ENCODE measurements at regions not wholly inside any gene's neighbourhood (a gene's known extent, or its start where the extent isn't known, plus 50 kb on each side); places are given as distances from the start of the nearest gene placed in this dataset.
"Not testable (repeated sequence)": the region's sequence is repeated elsewhere in the genome, so short reads cannot be mapped to it uniquely, and the experiment has no call there.

DNA sequence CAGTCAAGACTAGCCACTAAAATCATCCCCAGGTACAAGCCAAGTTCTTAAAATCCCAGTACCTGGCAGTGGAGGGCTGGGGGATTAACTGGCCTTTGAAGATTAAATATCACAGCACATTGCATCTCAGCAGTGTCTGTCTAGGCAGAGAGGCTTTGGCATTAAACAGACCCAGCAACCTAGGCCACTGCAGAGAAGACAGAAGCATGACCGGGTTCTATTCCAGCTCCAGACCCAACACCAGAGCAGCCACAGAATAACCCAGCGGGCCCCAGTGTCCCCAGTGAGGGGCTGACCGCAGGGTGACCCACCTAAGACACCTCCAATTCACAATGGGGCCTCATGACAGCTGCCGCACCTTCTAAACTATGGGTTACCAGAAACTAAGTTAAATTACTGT lies 88.2 kb downstream of the SHANK2 start:
- no peak overlapping the region for H2AFZ ChIP-seq (ENCODE audit: low read depth, low read length, severe bottlenecking)
- H3K36me3 ChIP-seq (ENCODE audit: low read length): no peaks in the 10 kb centered on the region
- H3F3A ChIP-seq (ENCODE audit: insufficient read depth): no peaks in the 10 kb centered on the region
- H3K9ac ChIP-seq (ENCODE audit: low read length): no peak overlapping the region
- no peak overlapping the region for H3K27ac ChIP-seq (ENCODE audit: low read depth, low read length)
- TF ChIP-seq, protein P1, sequence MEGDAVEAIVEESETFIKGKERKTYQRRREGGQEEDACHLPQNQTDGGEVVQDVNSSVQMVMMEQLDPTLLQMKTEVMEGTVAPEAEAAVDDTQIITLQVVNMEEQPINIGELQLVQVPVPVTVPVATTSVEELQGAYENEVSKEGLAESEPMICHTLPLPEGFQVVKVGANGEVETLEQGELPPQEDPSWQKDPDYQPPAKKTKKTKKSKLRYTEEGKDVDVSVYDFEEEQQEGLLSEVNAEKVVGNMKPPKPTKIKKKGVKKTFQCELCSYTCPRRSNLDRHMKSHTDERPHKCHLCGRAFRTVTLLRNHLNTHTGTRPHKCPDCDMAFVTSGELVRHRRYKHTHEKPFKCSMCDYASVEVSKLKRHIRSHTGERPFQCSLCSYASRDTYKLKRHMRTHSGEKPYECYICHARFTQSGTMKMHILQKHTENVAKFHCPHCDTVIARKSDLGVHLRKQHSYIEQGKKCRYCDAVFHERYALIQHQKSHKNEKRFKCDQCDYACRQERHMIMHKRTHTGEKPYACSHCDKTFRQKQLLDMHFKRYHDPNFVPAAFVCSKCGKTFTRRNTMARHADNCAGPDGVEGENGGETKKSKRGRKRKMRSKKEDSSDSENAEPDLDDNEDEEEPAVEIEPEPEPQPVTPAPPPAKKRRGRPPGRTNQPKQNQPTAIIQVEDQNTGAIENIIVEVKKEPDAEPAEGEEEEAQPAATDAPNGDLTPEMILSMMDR (IDR thresholded peaks at IDR 0.05; ENCODE audit: insufficient read depth, low read length, poor library complexity, severe bottlenecking): no peak
- TF ChIP-seq EZH2phosphoT487 (conservative IDR thresholded peaks at IDR 0.05; ENCODE audit: low read length): no peak
- no peak overlapping the region for H3K4me2 ChIP-seq (ENCODE audit: low read depth, low read length, poor library complexity, severe bottlenecking)
- no peaks in the 10 kb centered on the region for H3K9me2 ChIP-seq (replicated peaks; ENCODE audit: insufficient read depth, low read length)
- H3K9me3 ChIP-seq (ENCODE audit: insufficient read depth, low read length): no peaks in the 10 kb centered on the region
- no peak overlapping the region for H3K4me3 ChIP-seq (ENCODE audit: insufficient read depth, low read length, poor library complexity, severe bottlenecking)
- no peaks in the 10 kb centered on the region for H3K79me2 ChIP-seq (ENCODE audit: insufficient read depth, low read length)
- H3K27me3 ChIP-seq (ENCODE audit: low read length): no peaks in the 10 kb centered on the region
- H4K20me1 ChIP-seq (ENCODE audit: low read depth, low read length): no peaks in the 10 kb centered on the region

DNA sequence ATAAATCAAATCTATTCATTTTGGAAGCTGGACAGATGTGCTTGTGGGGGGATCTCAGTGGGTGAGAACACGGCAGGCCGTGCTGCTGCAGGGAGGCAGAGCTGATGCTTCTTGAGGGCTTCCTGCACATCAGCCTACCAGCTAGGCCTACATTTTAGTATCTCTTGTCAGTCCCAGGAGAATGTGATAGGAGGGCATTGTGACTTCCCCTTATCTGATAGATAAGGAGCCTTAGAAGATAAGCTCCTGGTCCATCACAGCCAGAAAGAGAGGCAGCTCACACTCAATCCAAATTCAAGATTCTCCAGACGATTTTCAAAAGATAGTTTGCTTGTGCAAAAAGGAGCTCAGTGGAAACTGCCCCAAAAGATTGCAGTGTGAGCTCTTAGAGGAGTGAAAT lies 89.0 kb downstream of the SHANK2 start:
- Histone ChIP-seq H3K4me3 (ENCODE audit: insufficient read depth, low read length, poor library complexity, severe bottlenecking) (no peak overlapping the region), H4K20me1 (ENCODE audit: low read depth, low read length) (no peaks in the 10 kb centered on the region), H3K27me3 (ENCODE audit: low read length) (no peaks in the 10 kb centered on the region), H3K79me2 (ENCODE audit: insufficient read depth, low read length) (no peaks in the 10 kb centered on the region), H2AFZ (ENCODE audit: low read depth, low read length, severe bottlenecking) (no peak overlapping the region), H3K9ac (ENCODE audit: low read length) (no peak overlapping the region), H3K9me2 (replicated peaks; ENCODE audit: insufficient read depth, low read length) (no peaks in the 10 kb centered on the region), H3F3A (ENCODE audit: insufficient read depth) (no peaks in the 10 kb centered on the region), H3K4me2 (ENCODE audit: low read depth, low read length, poor library complexity, severe bottlenecking) (no peak overlapping the region), H3K36me3 (ENCODE audit: low read length) (no peaks in the 10 kb centered on the region), H3K27ac (ENCODE audit: low read depth, low read length) (no peak overlapping the region), H3K9me3 (ENCODE audit: insufficient read depth, low read length) (no peaks in the 10 kb centered on the region)
- TF ChIP-seq, protein P1 (IDR thresholded peaks at IDR 0.05; ENCODE audit: insufficient read depth, low read length, poor library complexity, severe bottlenecking): no peak
- TF ChIP-seq EZH2phosphoT487 (conservative IDR thresholded peaks at IDR 0.05; ENCODE audit: low read length): no peak

DNA sequence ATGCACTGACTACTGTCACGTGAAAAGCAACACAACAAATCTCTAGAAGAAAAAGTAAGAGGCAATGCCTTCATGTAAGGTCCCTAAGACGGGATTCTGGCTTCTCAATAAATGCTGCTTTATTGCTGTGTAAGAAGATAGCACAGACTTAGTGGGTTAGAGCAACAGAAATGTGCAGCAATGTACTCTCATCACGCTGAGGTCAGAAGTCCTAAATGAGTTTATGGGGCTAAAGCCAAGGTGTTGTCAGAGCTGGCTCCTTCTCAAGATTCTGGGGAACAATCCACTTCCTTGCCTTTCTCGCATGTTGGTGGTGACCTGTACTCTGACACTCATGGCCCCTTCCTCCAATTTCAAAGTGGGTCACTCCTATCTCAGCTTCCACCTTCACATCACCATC lies 93.4 kb downstream of the SHANK2 start:
- TF ChIP-seq EZH2phosphoT487 (conservative IDR thresholded peaks at IDR 0.05; ENCODE audit: low read length): no peak
- TF ChIP-seq, protein P1 (IDR thresholded peaks at IDR 0.05; ENCODE audit: insufficient read depth, low read length, poor library complexity, severe bottlenecking): no peak
- Histone ChIP-seq H3K36me3 (ENCODE audit: low read length) (no peaks in the 10 kb centered on the region), H4K20me1 (ENCODE audit: low read depth, low read length) (no peaks in the 10 kb centered on the region), H3K9me2 (replicated peaks; ENCODE audit: insufficient read depth, low read length) (no peaks in the 10 kb centered on the region), H3K27ac (ENCODE audit: low read depth, low read length) (no peak overlapping the region), H3K79me2 (ENCODE audit: insufficient read depth, low read length) (no peaks in the 10 kb centered on the region), H2AFZ (ENCODE audit: low read depth, low read length, severe bottlenecking) (no peak overlapping the region), H3K9me3 (ENCODE audit: insufficient read depth, low read length) (no peaks in the 10 kb centered on the region), H3K4me3 (ENCODE audit: insufficient read depth, low read length, poor library complexity, severe bottlenecking) (no peak overlapping the region), H3K27me3 (ENCODE audit: low read length) (no peaks in the 10 kb centered on the region), H3F3A (ENCODE audit: insufficient read depth) (no peaks in the 10 kb centered on the region), H3K9ac (ENCODE audit: low read length) (no peak overlapping the region), H3K4me2 (ENCODE audit: low read depth, low read length, poor library complexity, severe bottlenecking) (no peak overlapping the region)

DNA sequence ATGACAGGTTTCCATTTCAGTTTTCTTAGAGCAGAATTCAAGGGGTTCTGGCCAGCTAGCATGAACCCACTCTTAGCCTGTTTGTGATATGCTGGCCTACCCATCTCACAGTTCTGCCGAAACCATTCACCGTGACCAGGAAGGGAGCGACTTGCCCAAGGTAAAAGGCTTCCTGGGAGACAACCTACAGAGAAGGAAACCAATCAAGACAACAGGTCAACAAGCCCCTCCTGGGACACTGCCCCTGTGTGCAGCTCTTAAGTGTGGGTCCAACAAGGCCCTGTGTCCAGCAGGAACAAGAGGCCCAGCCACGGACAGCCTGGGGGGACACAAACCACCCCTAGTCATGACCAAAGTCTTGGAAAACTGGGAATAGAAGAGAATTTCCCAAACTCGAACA lies 94.7 kb downstream of the SHANK2 start:
- H3K36me3 ChIP-seq (ENCODE audit: low read length); H3K27me3 ChIP-seq (ENCODE audit: low read length); H3F3A ChIP-seq (ENCODE audit: insufficient read depth); H2AFZ ChIP-seq (ENCODE audit: low read depth, low read length, severe bottlenecking); H3K9ac ChIP-seq (ENCODE audit: low read length); H3K27ac ChIP-seq (ENCODE audit: low read depth, low read length); H3K4me3 ChIP-seq (ENCODE audit: insufficient read depth, low read length, poor library complexity, severe bottlenecking); H3K4me2 ChIP-seq (ENCODE audit: low read depth, low read length, poor library complexity, severe bottlenecking); H3K79me2 ChIP-seq (ENCODE audit: insufficient read depth, low read length); H3K9me2 ChIP-seq (replicated peaks; ENCODE audit: insufficient read depth, low read length); H4K20me1 ChIP-seq (ENCODE audit: low read depth, low read length); H3K9me3 ChIP-seq (ENCODE audit: insufficient read depth, low read length): not testable (repeated sequence)
